DMS153 treated with DMSO at 0.1 percent for 48 hours (cell line): ENCODE measurements at regions not wholly inside any gene's neighbourhood (a gene's known extent, or its start where the extent isn't known, plus 50 kb on each side); places are given as distances from the start of the nearest gene placed in this dataset.
"Not testable (repeated sequence)": the region's sequence is repeated elsewhere in the genome, so short reads cannot be mapped to it uniquely, and the experiment has no call there.

Source experiments
- DNase-seq: peaks from one replicate; lab custom pipeline; 2025; ENCODE audit not compliant: unreplicated experiment; lab: John Stamatoyannopoulos, UW

DNA sequence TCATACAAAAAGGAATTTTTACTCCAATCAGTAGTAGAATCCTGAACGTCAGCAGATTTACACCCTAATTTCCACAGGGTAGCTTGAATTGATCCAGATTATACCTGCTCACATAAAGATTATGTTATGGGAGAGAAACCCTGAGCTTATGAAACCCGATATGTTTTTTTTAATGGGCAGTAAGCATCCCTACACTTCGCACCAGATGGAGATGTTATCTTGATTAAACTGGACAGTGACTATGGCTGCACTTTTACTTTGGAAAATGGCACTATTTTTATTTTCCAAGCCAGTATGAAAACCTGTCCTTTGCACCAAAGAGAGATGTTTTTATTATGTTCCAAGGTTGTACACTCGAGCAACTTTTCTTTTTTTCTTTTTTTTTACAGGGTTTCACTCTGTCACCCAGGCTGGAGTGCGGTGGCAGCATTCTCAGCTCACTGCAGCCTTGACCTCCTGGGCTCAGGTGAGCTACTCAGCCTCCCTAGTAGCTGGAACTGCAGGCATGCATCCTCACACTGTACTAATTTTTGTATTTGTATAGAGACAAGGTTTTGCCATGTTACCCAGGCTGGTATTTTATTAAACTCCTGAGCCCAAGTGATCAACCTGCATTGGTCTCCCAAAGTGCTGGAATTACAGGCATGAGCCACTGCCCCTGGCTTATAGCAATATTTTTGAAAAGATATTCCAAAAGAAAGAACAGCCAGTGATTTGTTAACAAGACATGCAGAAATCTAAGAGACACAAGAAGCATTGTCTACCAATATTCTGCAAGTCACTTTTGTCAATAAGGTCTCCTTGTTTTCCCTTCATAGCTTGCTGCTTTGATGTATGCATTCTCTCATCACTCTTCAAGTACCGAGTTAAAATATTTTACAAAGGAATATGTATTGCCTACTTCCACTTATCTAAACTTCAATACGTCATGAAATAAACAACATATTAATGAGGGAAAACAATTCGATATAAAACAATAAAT lies 1412.6 kb downstream of the ZPLD1 start:
- DNase-seq = no peak

- no peak for DNase-seq
These were observed 1417.0 kb downstream of the ZPLD1 start for GRCh38 chr3:103851793-103852192.

- DNase-seq = no peak
These were observed 1427.6 kb downstream of the ZPLD1 start for GRCh38 chr3:103862415-103862814.

GRCh38 chr3:103863381-103863780 lies 1428.6 kb downstream of the ZPLD1 start:
- no peak for DNase-seq

GRCh38 chr3:103866113-103866512 lies 1431.3 kb downstream of the ZPLD1 start:
- no peak for DNase-seq

- DNase-seq = no peak
These were observed 1438.2 kb downstream of the ZPLD1 start for GRCh38 chr3:103873021-103873420.

- no peak for DNase-seq
These were observed 1439.2 kb downstream of the ZPLD1 start for GRCh38 chr3:103873897-103874545.

DNA sequence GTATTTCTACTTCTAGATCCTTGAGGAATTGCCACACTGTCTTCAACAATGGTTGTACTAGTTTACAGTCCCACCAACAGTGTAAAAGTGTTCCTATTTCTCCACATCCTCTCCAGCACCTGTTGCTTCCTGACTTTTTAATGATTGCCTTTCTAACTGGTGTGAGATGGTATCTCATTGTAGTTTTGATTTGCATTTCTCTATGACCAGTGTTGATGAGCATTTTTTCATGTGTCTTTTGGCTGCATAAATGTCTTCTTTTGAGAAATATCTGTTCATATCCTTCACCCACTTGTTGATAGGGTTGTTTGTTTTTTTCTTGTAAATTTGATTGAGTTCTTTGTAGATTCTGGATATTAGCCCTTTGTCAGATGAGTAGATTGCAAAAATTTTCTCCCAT lies 1447.0 kb downstream of the ZPLD1 start:
- not testable (repeated sequence) for DNase-seq

GRCh38 chr3:103889675-103890074 lies 1454.9 kb downstream of the ZPLD1 start:
- no peak for DNase-seq

GRCh38 chr3:103894162-103894822 lies 1459.5 kb downstream of the ZPLD1 start:
- DNase-seq = no peak

DNA sequence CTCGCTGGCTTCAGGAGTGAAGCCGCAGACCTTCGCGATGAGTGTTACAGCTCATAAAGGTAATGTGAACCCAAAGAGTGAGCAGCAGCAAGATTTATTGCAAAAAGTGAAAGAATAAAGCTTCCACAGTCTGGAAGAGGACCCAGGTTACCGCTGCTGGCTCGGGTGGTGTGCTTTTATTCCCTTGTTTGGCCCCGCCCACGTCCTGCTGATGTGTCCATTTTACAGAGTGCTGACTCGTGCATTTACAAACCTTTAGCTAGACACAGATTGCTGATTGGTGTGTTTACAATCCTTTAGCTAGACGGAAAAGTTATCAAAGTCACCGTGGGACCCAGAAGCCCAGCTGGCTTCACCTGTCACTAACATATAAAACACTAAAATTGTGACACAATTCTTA lies 1464.5 kb downstream of the ZPLD1 start:
- DNase-seq = no peak

DNA sequence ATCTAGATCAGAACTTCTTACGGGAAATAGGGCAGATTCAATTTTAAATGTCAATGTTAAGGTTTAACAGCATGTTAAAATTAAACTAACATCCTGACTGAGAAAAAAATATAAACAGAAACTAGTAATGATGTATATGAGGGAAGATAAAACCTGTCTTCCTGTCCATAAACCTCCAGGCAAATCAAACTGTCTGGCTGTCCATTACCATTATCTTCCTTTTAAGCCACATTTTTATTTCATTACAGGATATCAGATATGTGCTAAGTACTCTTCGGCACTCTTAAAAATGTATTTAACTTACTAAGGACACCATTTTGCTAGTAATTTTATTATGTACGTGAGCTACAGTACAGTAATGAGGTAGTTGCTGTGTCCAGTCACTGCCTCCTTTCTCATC lies 1461.7 kb upstream of the ALCAM start:
- DNase-seq = no peak

- no peak for DNase-seq
These were observed 1460.4 kb upstream of the ALCAM start for GRCh38 chr3:103906304-103906703.

- DNase-seq = no peak
These were observed 1459.9 kb upstream of the ALCAM start for GRCh38 chr3:103906808-103907207.

- no peak for DNase-seq
These were observed 1459.1 kb upstream of the ALCAM start for GRCh38 chr3:103907567-103907966.

DNA sequence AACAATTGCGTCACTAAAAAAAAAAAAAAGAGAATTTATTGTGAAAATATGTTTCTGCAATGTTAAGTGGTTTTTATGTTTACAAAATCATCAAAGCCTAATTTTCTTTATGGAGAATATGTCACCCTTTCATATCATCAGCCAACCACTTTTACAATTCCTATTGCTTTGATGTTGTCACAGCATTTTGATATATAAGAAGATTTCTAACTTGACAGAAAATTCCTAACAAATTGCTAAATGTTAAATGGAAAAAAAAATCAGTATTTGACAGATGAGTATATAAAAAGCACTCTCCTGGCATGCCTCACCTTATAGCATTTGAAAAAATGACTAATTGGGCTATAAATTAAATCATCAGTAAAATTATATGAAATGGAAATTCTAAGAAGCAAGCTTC lies 1457.3 kb upstream of the ALCAM start:
- no peak for DNase-seq

GRCh38 chr3:103918336-103918735 lies 1448.4 kb upstream of the ALCAM start:
- no peak for DNase-seq

DNA sequence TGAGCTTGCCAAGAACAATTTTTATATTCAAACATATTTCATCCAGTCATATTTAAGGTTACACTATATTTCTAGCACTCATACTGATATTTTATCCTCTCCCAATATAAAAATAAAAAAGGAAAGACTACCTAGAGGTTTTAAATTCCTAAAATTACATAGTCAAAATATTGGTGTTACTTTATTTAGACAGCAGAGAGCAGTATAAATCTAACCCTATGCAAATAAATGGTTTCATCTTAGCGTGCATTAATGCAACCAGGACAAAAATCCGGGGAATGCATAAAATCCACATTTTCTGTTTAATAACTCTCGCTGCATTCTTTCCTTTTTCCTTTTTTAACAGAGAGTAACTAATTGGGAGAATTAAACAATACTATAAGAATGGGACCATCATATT lies 1447.4 kb upstream of the ALCAM start:
- DNase-seq = no peak

GRCh38 chr3:103923907-103924306 lies 1442.8 kb upstream of the ALCAM start:
- DNase-seq = no peak

GRCh38 chr3:103924544-103924943 lies 1442.2 kb upstream of the ALCAM start:
- DNase-seq = no peak

DNA sequence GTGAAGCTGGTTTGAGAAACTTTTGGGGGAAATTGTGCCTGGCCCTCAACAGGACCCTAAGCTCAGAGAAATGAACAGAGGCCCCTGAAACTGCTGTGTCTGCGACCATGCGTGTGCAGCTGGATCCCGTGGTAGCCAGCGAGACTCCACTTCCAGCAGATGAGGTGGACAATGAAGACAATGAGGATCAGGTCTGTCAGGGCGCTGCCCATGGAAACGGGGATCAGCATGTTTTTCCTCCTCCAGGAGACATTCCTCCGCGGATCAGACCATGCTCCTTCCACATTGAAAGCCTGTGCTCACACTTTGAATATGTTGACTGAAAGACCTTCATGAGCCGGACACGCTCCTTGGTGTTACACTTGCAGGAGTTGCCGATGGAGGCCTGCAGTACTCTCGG lies 1439.8 kb upstream of the ALCAM start:
- DNase-seq = no peak

DNA sequence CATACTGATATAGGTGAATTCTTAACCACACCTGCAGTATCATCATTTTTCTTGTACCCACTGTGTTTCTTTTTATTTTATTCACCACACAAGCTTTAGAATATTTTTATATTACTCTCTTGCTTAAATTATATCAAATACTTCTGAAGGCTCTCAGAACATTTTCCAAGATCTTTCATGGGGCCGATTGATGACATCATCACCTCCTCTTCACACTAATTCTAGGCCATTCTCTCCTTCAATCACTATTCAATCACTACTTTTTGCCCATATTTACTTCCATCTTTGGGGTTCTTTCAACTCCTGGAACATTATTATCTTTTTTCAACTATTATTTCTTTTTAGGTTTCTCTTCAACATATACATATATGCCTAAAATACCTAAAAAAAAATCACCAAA lies 1438.8 kb upstream of the ALCAM start:
- DNase-seq = no peak
